Activated CD4-positive, alpha-beta T cell treated with anti-CD3 and anti-CD28 coated beads, Interleukin-2, amount 10 ng/mL, durations not matched to agents 7 days and 5 days (primary cell): ENCODE measurements at regions not wholly inside any gene's neighbourhood (a gene's known extent, or its start where the extent isn't known, plus 50 kb on each side); places are given as distances from the start of the nearest gene placed in this dataset.

Source experiments
- CTCF ChIA-PET: fragments of 350-600 bp; sonication (Branson Sonifier 250); formaldehyde crosslinking; loops from one replicate; lab custom pipeline; 2021; ENCODE audit warnings: antibody characterized with exemption; lab: Charles Lee
- POLR2A ChIA-PET: fragments of 350-600 bp; sonication (Branson Sonifier 250); formaldehyde crosslinking; loops from one replicate; lab custom pipeline; 2021; ENCODE audit warnings: antibody characterized with exemption; lab: Charles Lee
- DNase-seq: peaks from one replicate; pipeline ENCODE4 v3.0.0-alpha.2; 2020
- H3K27ac Mint-ChIP-seq: one replicate; pipeline ENCODE4 v1.8.0; 2021; ENCODE audit warnings: mild to moderate bottlenecking, moderate library complexity, mixed read lengths
- H3K27me3 Mint-ChIP-seq: one replicate; pipeline ENCODE4 v1.8.0; 2021; ENCODE audit warnings: mixed read lengths
- H3K36me3 Mint-ChIP-seq: one replicate; pipeline ENCODE4 v1.8.0; 2021; ENCODE audit warnings: low read depth, mixed read lengths
- H3K4me1 Mint-ChIP-seq: one replicate; pipeline ENCODE4 v1.8.0; 2021; ENCODE audit warnings: mixed read lengths
- H3K4me3 Mint-ChIP-seq: one replicate; pipeline ENCODE4 v1.8.0; 2021; ENCODE audit warnings: mild to moderate bottlenecking, moderate library complexity, mixed read lengths
- H3K9me3 Mint-ChIP-seq: one replicate; pipeline ENCODE4 v1.8.0; 2021; ENCODE audit warnings: mixed read lengths

GRCh38 chrX:129037389-129037788 is 485.9 kb downstream of the SMARCA1 start:
- Mint-ChIP-seq H3K27me3 (no peaks in the 10 kb centered on the region), H3K27ac (no peak overlapping the region), H3K36me3 (no peaks in the 10 kb centered on the region), H3K4me3 (no peak overlapping the region), H3K4me1 (no peaks in the 10 kb centered on the region), H3K9me3 (no peaks in the 10 kb centered on the region)
- ChIA-PET CTCF (no interaction called here), POLR2A (no interaction called here)
- no peak for DNase-seq

- POLR2A ChIA-PET: no interaction called here
- Mint-ChIP-seq H3K27me3 (no peaks in the 10 kb centered on the region), H3K4me3 (no peak overlapping the region), H3K36me3 (no peaks in the 10 kb centered on the region), H3K9me3 (no peaks in the 10 kb centered on the region), H3K4me1 (no peaks in the 10 kb centered on the region), H3K27ac (no peak overlapping the region)
- CTCF ChIA-PET: no interaction called here
- DNase-seq: no peak
These were observed 488.1 kb downstream of the SMARCA1 start for GRCh38 chrX:129035180-129035579.

GRCh38 chrX:129034196-129034595 is 489.1 kb downstream of the SMARCA1 start:
- ChIA-PET POLR2A (no interaction called here), CTCF (no interaction called here)
- Mint-ChIP-seq H3K4me1 (no peaks in the 10 kb centered on the region), H3K4me3 (no peak overlapping the region), H3K27ac (no peak overlapping the region), H3K27me3 (no peaks in the 10 kb centered on the region), H3K36me3 (no peaks in the 10 kb centered on the region), H3K9me3 (no peaks in the 10 kb centered on the region)
- no peak for DNase-seq

GRCh38 chrX:129026202-129026601 is 497.1 kb downstream of the SMARCA1 start:
- Mint-ChIP-seq H3K4me1 (no peaks in the 10 kb centered on the region), H3K4me3 (no peak overlapping the region), H3K9me3 (no peaks in the 10 kb centered on the region), H3K27me3 (no peaks in the 10 kb centered on the region), H3K27ac (no peak overlapping the region), H3K36me3 (no peaks in the 10 kb centered on the region)
- POLR2A ChIA-PET: no interaction called here
- DNase-seq: no peak
- CTCF ChIA-PET: no interaction called here

- Mint-ChIP-seq H3K4me3 (no peak overlapping the region), H3K36me3 (no peaks in the 10 kb centered on the region), H3K27ac (no peak overlapping the region), H3K4me1 (no peaks in the 10 kb centered on the region), H3K9me3 (no peaks in the 10 kb centered on the region), H3K27me3 (no peaks in the 10 kb centered on the region)
- POLR2A ChIA-PET: no interaction called here
- DNase-seq: no peak
- CTCF ChIA-PET: no interaction called here
These were observed 497.9 kb downstream of the SMARCA1 start for GRCh38 chrX:129025376-129025775.

GRCh38 chrX:129019412-129019811 is 503.9 kb downstream of the SMARCA1 start:
- Mint-ChIP-seq H3K36me3 (no peaks in the 10 kb centered on the region), H3K9me3 (no peaks in the 10 kb centered on the region), H3K4me1 (no peaks in the 10 kb centered on the region), H3K27me3 (no peaks in the 10 kb centered on the region), H3K27ac (no peak overlapping the region), H3K4me3 (no peak overlapping the region)
- DNase-seq: no peak
- POLR2A ChIA-PET: no interaction called here
- CTCF ChIA-PET: interaction anchor here (0.9 kb wide), 1 partner anchor 19 kb away, joined by 3 read pairs; no protein-coding TSS in a partner anchor

GRCh38 chrX:129015381-129015780 is 507.9 kb downstream of the SMARCA1 start:
- Mint-ChIP-seq H3K27me3 (no peaks in the 10 kb centered on the region), H3K9me3 (no peaks in the 10 kb centered on the region), H3K4me1 (no peaks in the 10 kb centered on the region), H3K36me3 (no peaks in the 10 kb centered on the region), H3K27ac (no peak overlapping the region), H3K4me3 (no peak overlapping the region)
- ChIA-PET POLR2A (no interaction called here), CTCF (no interaction called here)
- DNase-seq: no peak

GRCh38 chrX:129013574-129013973 is 509.7 kb downstream of the SMARCA1 start:
- Mint-ChIP-seq H3K27ac (no peak overlapping the region), H3K4me1 (no peaks in the 10 kb centered on the region), H3K27me3 (no peaks in the 10 kb centered on the region), H3K9me3 (no peaks in the 10 kb centered on the region), H3K4me3 (no peak overlapping the region), H3K36me3 (no peaks in the 10 kb centered on the region)
- ChIA-PET POLR2A (no interaction called here), CTCF (no interaction called here)
- DNase-seq: no peak

GRCh38 chrX:129007631-129008030 is 515.7 kb downstream of the SMARCA1 start:
- Mint-ChIP-seq H3K4me3 (no peak overlapping the region), H3K9me3 (no peaks in the 10 kb centered on the region), H3K36me3 (no peaks in the 10 kb centered on the region), H3K27me3 (no peaks in the 10 kb centered on the region), H3K4me1 (no peaks in the 10 kb centered on the region), H3K27ac (no peak overlapping the region)
- DNase-seq: no peak
- ChIA-PET POLR2A (no interaction called here), CTCF (no interaction called here)

GRCh38 chrX:129006491-129006890 is 516.8 kb downstream of the SMARCA1 start:
- DNase-seq: no peak
- Mint-ChIP-seq H3K27ac (no peak overlapping the region), H3K4me3 (no peak overlapping the region), H3K36me3 (no peaks in the 10 kb centered on the region), H3K27me3 (no peaks in the 10 kb centered on the region), H3K9me3 (no peaks in the 10 kb centered on the region), H3K4me1 (no peaks in the 10 kb centered on the region)
- ChIA-PET CTCF (no interaction called here), POLR2A (no interaction called here)

- CTCF ChIA-PET: interaction anchor here (1.7 kb wide), 1 partner anchor 19 kb away, joined by 3 read pairs; no protein-coding TSS in a partner anchor
- H3K9me3 Mint-ChIP-seq: no peaks in the 10 kb centered on the region
- H3K27ac Mint-ChIP-seq: no peak overlapping the region
- no peaks in the 10 kb centered on the region for H3K36me3 Mint-ChIP-seq
- no peak for DNase-seq
- no peak overlapping the region for H3K4me3 Mint-ChIP-seq
- H3K4me1 Mint-ChIP-seq: no peaks in the 10 kb centered on the region
- POLR2A ChIA-PET: no interaction called here
- H3K27me3 Mint-ChIP-seq: no peaks in the 10 kb centered on the region
These were observed 522.5 kb downstream of the SMARCA1 start for GRCh38 chrX:129000797-129001196.

GRCh38 chrX:129000018-129000417 is 523.3 kb downstream of the SMARCA1 start:
- Mint-ChIP-seq H3K9me3 (no peaks in the 10 kb centered on the region), H3K4me3 (no peak overlapping the region), H3K4me1 (no peaks in the 10 kb centered on the region), H3K27me3 (no peaks in the 10 kb centered on the region), H3K27ac (no peak overlapping the region), H3K36me3 (no peaks in the 10 kb centered on the region)
- ChIA-PET CTCF (interaction anchor here (1.7 kb wide), 1 partner anchor 20 kb away, joined by 3 read pairs; no protein-coding TSS in a partner anchor), POLR2A (no interaction called here)
- no peak for DNase-seq

- no peak overlapping the region for H3K27ac Mint-ChIP-seq
- POLR2A ChIA-PET: no interaction called here
These were observed 531.0 kb downstream of the SMARCA1 start for GRCh38 chrX:128992107-128992971.

More at GRCh38 chrX:128992107-128992971, 531.0 kb downstream of the SMARCA1 start:
- H3K9me3 Mint-ChIP-seq: peaks cover 3% of the 10 kb centered on the region
- no peak for DNase-seq
- no peaks in the 10 kb centered on the region for H3K36me3 Mint-ChIP-seq
- CTCF ChIA-PET: no interaction called here
- no peaks in the 10 kb centered on the region for H3K4me1 Mint-ChIP-seq
- H3K4me3 Mint-ChIP-seq: no peak overlapping the region
- H3K27me3 Mint-ChIP-seq: no peaks in the 10 kb centered on the region
